ENCODE measurements at regions not wholly inside any gene's neighbourhood (a gene's known extent, or its start where the extent isn't known, plus 50 kb on each side); places are given as distances from the start of the nearest gene placed in this dataset.

DNA sequence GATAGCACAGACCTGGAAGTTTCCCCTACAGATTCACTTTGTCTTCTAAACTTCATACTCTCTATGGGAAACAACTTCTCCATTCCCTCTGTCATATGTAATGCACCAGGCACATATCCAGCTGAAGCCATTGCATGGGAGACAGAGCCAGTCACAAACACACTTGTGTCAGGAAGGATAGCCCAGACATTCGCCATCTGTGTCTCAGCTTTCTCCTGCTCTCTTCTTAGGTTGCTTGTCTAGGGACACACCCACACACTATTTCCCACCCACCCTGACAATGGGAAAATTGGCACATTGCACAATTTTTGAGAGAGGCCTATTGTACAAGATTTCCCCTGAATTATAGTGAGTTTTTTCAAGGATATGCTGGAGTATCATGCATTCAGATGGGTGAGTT is 158.4 kb upstream of the MPDZ start (continued):
- TF ChIP-seq CUX1 (CRISPR knock-in tag; IDR thresholded peaks at IDR 0.05) = no peak

DNA sequence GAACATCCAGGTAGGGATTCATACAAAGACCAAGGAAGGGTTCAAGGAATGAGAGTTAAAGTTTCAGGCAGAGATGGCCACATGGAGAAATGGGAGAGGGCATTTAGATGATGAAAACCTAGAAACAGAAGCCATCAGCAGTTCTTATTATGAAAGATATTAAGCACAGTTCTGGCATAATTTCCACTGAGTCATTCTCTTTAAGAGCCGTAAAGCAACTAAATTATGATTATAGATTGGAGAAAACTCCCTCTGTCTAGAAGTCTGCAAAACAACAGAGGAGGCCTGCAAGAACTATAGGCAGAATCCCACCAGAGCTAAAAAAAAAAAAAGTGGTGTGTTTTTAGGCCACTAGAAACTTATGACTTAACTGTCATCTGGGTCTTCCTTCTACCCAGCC is 157.1 kb upstream of the MPDZ start:
- H3K9me3 ChIP-seq (replicated peaks; ENCODE audit: control insufficient read depth, insufficient read depth, low read depth, low read length) = no peaks in the 10 kb centered on the region
- CTCF ChIA-PET (ENCODE audit: low intra/inter-chr PET ratio) = no interaction called here
- TF ChIP-seq HDAC8 (tag; IDR thresholded peaks at IDR 0.05) (no peak), SMARCE1 (IDR thresholded peaks at IDR 0.05) (no peak), TEAD1 (CRISPR knock-in tag; IDR thresholded peaks at IDR 0.05) (no peak), FOSL1 (tag; conservative IDR thresholded peaks at IDR 0.05) (no peak), SIN3B (IDR thresholded peaks at IDR 0.05; ENCODE audit: low read depth) (no peak), IRF2 (CRISPR knock-in tag; IDR thresholded peaks at IDR 0.05) (no peak), CTCFL (IDR thresholded peaks at IDR 0.05; ENCODE audit: borderline replicate concordance, insufficient read depth, low read depth, low read length, poor library complexity, severe bottlenecking) (no peak), SOX6 (IDR thresholded peaks at IDR 0.05) (no peak)
- no peaks in the 10 kb centered on the region for H3K36me3 ChIP-seq (ENCODE audit: control insufficient read depth, insufficient read depth, low read length)
- H3K4me2 ChIP-seq (ENCODE audit: insufficient read depth, low read length) = no peak overlapping the region
- no peaks in the 10 kb centered on the region for H3K9me1 ChIP-seq (ENCODE audit: control insufficient read depth, insufficient read depth, low read length)
- in situ Hi-C loops (cut with MboI) = loop anchor here (25.0 kb wide), 1 partner anchor 1001 kb away; no protein-coding TSS in a partner anchor
- H3K27me3 ChIP-seq (ENCODE audit: control insufficient read depth in 2 of 2, insufficient read depth in 2 of 2, low read length in 2 of 2) = no peaks in the 10 kb centered on the region
- intact Hi-C loops (cut with micrococcal nuclease) = no loop called here
- 8% methylated on average over 1 of the region's 1 CpG for WGBS (ENCODE audit: insufficient coverage, low coverage, missing lambda C conversion rate)
- no peak overlapping the region for H2AFZ ChIP-seq (ENCODE audit: low read depth, low read length)
- H3K4me3 ChIP-seq = no peak overlapping the region
- H3K27ac ChIP-seq (ENCODE audit: extremely low read depth, low read depth, low read length) = no peak overlapping the region
- FAIRE-seq (no peak), DNase-seq (ENCODE audit: extremely low read depth in 1 of 4, low spot score in 3 of 4) (no peak), ATAC-seq (no peak)
- no peaks in the 10 kb centered on the region for H3K4me1 ChIP-seq (replicated peaks in 1 of 2; ENCODE audit: control insufficient read depth in 2 of 2, insufficient read depth in 2 of 2, low read length in 2 of 2)
- no peaks in the 10 kb centered on the region for H3K79me2 ChIP-seq (ENCODE audit: control insufficient read depth, insufficient read depth, low read length)
- no peak overlapping the region for H3K9ac ChIP-seq (ENCODE audit: insufficient read depth in 1 of 2, low read depth in 2 of 2, low read length in 2 of 2)
- no peaks in the 10 kb centered on the region for H4K20me1 ChIP-seq (replicated peaks; ENCODE audit: control insufficient read depth, insufficient read depth, low read length)
- POLR2A ChIA-PET = no interaction called here
- BruUV-seq (replicated peaks) = no TSS peak

Data from K562 (cell line).